ENCODE measurements at regions not wholly inside any gene's neighbourhood (a gene's known extent, or its start where the extent isn't known, plus 50 kb on each side); places are given as distances from the start of the nearest gene placed in this dataset.

DNA sequence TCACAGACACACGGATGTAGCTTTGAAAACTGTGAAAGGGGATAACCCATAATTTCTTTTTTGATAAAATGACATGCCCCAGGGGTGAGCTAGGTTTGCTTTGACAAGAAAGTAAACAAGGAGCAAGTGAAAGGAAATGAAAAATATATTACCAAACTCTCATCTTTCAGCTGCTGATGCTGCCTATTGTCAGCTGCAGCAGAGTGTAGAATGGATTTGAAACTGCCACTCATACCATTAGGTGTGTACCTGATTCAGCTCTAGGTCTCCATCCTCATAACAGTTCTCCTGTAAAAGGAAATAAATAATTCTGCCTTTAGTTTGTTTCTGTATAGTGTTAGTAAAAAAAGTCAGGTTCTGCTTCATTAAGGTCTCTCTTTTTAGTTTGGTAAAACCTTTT is 415.1 kb upstream of the MARCKS start (continued):
- TF ChIP-seq, protein P1, sequence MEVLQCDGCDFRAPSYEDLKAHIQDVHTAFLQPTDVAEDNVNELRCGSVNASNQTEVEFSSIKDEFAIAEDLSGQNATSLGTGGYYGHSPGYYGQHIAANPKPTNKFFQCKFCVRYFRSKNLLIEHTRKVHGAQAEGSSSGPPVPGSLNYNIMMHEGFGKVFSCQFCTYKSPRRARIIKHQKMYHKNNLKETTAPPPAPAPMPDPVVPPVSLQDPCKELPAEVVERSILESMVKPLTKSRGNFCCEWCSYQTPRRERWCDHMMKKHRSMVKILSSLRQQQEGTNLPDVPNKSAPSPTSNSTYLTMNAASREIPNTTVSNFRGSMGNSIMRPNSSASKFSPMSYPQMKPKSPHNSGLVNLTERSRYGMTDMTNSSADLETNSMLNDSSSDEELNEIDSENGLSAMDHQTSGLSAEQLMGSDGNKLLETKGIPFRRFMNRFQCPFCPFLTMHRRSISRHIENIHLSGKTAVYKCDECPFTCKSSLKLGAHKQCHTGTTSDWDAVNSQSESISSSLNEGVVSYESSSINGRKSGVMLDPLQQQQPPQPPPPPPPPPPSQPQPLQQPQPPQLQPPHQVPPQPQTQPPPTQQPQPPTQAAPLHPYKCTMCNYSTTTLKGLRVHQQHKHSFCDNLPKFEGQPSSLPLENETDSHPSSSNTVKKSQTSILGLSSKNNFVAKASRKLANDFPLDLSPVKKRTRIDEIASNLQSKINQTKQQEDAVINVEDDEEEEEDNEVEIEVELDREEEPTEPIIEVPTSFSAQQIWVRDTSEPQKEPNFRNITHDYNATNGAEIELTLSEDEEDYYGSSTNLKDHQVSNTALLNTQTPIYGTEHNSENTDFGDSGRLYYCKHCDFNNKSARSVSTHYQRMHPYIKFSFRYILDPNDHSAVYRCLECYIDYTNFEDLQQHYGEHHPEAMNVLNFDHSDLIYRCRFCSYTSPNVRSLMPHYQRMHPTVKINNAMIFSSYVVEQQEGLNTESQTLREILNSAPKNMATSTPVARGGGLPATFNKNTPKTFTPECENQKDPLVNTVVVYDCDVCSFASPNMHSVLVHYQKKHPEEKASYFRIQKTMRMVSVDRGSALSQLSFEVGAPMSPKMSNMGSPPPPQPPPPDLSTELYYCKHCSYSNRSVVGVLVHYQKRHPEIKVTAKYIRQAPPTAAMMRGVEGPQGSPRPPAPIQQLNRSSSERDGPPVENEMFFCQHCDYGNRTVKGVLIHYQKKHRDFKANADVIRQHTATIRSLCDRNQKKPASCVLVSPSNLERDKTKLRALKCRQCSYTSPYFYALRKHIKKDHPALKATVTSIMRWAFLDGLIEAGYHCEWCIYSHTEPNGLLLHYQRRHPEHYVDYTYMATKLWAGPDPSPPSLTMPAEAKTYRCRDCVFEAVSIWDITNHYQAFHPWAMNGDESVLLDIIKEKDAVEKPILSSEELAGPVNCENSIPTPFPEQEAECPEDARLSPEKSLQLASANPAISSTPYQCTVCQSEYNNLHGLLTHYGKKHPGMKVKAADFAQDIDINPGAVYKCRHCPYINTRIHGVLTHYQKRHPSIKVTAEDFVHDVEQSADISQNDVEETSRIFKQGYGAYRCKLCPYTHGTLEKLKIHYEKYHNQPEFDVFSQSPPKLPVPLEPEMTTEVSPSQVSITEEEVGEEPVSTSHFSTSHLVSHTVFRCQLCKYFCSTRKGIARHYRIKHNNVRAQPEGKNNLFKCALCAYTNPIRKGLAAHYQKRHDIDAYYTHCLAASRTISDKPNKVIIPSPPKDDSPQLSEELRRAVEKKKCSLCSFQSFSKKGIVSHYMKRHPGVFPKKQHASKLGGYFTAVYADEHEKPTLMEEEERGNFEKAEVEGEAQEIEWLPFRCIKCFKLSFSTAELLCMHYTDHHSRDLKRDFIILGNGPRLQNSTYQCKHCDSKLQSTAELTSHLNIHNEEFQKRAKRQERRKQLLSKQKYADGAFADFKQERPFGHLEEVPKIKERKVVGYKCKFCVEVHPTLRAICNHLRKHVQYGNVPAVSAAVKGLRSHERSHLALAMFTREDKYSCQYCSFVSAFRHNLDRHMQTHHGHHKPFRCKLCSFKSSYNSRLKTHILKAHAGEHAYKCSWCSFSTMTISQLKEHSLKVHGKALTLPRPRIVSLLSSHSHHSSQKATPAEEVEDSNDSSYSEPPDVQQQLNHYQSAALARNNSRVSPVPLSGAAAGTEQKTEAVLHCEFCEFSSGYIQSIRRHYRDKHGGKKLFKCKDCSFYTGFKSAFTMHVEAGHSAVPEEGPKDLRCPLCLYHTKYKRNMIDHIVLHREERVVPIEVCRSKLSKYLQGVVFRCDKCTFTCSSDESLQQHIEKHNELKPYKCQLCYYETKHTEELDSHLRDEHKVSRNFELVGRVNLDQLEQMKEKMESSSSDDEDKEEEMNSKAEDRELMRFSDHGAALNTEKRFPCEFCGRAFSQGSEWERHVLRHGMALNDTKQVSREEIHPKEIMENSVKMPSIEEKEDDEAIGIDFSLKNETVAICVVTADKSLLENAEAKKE (CRISPR knock-in tag; IDR thresholded peaks at IDR 0.05) = no peak
- TF ChIP-seq NANOG (IDR thresholded peaks at IDR 0.05; ENCODE audit: borderline replicate concordance) (no peak), EZH2phosphoT487 (IDR thresholded peaks at IDR 0.05; ENCODE audit: unreplicated experiment) (no peak), ZNF114 (CRISPR knock-in tag; IDR thresholded peaks at IDR 0.05) (no peak), STAT1 (IDR thresholded peaks at IDR 0.05; ENCODE audit: unreplicated experiment) (no peak), POLR2AphosphoS5 (IDR thresholded peaks at IDR 0.05; ENCODE audit: low read depth) (no peak)
- TF ChIP-seq, protein P2, sequence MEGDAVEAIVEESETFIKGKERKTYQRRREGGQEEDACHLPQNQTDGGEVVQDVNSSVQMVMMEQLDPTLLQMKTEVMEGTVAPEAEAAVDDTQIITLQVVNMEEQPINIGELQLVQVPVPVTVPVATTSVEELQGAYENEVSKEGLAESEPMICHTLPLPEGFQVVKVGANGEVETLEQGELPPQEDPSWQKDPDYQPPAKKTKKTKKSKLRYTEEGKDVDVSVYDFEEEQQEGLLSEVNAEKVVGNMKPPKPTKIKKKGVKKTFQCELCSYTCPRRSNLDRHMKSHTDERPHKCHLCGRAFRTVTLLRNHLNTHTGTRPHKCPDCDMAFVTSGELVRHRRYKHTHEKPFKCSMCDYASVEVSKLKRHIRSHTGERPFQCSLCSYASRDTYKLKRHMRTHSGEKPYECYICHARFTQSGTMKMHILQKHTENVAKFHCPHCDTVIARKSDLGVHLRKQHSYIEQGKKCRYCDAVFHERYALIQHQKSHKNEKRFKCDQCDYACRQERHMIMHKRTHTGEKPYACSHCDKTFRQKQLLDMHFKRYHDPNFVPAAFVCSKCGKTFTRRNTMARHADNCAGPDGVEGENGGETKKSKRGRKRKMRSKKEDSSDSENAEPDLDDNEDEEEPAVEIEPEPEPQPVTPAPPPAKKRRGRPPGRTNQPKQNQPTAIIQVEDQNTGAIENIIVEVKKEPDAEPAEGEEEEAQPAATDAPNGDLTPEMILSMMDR (conservative IDR thresholded peaks at IDR 0.05; ENCODE audit: low read depth in 2 of 2) = no peak

DNA sequence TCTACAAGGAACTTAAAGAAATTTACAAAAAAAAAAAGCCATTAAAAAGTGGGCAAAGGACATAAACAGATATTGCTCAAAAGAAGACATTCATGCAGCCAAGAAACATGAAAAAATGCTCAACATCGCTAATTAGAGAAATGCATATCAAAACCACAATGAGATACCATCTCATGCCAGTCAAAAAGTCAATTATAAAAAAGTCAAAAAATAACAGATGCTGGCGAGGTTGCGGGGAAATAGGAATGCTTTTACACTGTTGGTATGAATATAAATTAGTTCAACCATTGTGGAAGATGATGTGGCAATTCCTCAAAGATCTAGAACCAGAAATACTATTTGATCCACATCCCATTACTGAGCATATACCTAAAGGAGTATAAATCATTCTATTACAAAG is 411.9 kb upstream of the MARCKS start:
- Histone ChIP-seq H3F3A (replicated peaks; ENCODE audit: low read depth) (no peaks in the 10 kb centered on the region), H3K4me2 (no peak overlapping the region), H2AFZ (no peak overlapping the region), H3K27ac (ENCODE audit: low read depth) (no peak overlapping the region), H4K20me1 (replicated peaks; ENCODE audit: insufficient read depth) (no peaks in the 10 kb centered on the region), H3K79me2 (replicated peaks; ENCODE audit: insufficient read depth) (no peaks in the 10 kb centered on the region), H3K4me3 (no peak overlapping the region), H3K9me2 (ENCODE audit: insufficient read depth) (peaks cover 6% of the 10 kb centered on the region; the same call in 1 of the 2 replicates), H3K36me3 (ENCODE audit: insufficient read depth) (no peaks in the 10 kb centered on the region), H3K4me1 (ENCODE audit: insufficient read depth) (0 out of 2 replicates have a peak, but pooled peaks cover 4% of the 10 kb centered on the region), H3K27me3 (ENCODE audit: insufficient read depth) (no peaks in the 10 kb centered on the region)
- no peak overlapping the region for H3K4me3 Mint-ChIP-seq
- H3K27ac Mint-ChIP-seq = no peak overlapping the region
- H3K4me1 Mint-ChIP-seq = peaks cover 3% of the 10 kb centered on the region
- ATAC-seq = no peak
- no peaks in the 10 kb centered on the region for H3K36me3 Mint-ChIP-seq (ENCODE audit: low read depth)
- no peaks in the 10 kb centered on the region for H3K9me3 Mint-ChIP-seq
- DNase-seq (ENCODE audit: low spot score) = no peak
- peaks cover 1% of the 10 kb centered on the region for H3K27me3 Mint-ChIP-seq (ENCODE audit: insufficient read depth, low read depth, poor library complexity)
- TF ChIP-seq, protein P2 (conservative IDR thresholded peaks at IDR 0.05; ENCODE audit: low read depth in 2 of 2) = no peak
- TF ChIP-seq POLR2AphosphoS5 (IDR thresholded peaks at IDR 0.05; ENCODE audit: low read depth) (no peak), ZNF331 (CRISPR knock-in tag; IDR thresholded peaks at IDR 0.05; ENCODE audit: low read depth) (no peak), JUNB (IDR thresholded peaks at IDR 0.05; ENCODE audit: unreplicated experiment) (no peak), ZNF114 (CRISPR knock-in tag; IDR thresholded peaks at IDR 0.05) (no peak), EZH2phosphoT487 (IDR thresholded peaks at IDR 0.05; ENCODE audit: unreplicated experiment) (no peak)
